PC-3 (cell line): ENCODE measurements at regions not wholly inside any gene's neighbourhood (a gene's known extent, or its start where the extent isn't known, plus 50 kb on each side); places are given as distances from the start of the nearest gene placed in this dataset.

ENCODE experiments used
- EZH2 ChIP-seq: fragments of 300-600 bp; sonication (generic); IDR thresholded peaks from one replicate; pipeline ENCODE4 v1.6.1; 2017; ENCODE audit warnings: antibody characterized with exemption, mild to moderate bottlenecking, low read length; ENCODE audit not compliant: unreplicated experiment
- TF ChIP-seq, protein P1 (sequence below): fragments of 300-600 bp; sonication (generic); conservative IDR thresholded peaks from 2 replicates; pipeline ENCODE4 v1.5.1; 2017; ENCODE audit warnings: antibody characterized with exemption, low read depth, mild to moderate bottlenecking, low read length

DNA sequence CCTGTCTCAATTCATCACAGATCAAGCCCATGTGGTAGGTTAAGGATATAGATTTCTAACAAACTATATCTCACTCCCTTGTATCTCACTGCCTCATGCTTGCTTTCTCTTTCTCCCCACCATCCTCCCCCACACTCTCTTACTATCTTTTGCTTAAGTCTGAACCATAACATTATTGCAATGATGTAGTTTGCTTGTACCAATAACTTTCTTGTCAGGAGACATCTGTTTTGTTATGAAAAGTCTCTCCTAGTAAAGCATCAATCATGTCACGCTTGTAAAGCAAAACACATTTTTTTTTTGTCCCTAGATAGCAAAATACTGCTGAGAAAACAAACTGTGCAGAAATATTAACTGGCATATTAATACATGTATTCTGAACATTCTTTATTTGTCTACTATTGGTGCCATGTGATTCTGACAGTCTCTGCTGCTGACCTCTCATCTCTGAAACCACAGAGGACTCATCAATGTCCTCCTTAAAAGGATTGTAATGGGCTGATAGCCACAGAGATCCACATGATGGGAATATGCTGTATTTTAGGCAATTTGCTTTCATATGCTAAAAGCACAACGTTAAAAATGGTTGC is 217.5 kb downstream of the VEGFC start:
- TF ChIP-seq, protein P1, sequence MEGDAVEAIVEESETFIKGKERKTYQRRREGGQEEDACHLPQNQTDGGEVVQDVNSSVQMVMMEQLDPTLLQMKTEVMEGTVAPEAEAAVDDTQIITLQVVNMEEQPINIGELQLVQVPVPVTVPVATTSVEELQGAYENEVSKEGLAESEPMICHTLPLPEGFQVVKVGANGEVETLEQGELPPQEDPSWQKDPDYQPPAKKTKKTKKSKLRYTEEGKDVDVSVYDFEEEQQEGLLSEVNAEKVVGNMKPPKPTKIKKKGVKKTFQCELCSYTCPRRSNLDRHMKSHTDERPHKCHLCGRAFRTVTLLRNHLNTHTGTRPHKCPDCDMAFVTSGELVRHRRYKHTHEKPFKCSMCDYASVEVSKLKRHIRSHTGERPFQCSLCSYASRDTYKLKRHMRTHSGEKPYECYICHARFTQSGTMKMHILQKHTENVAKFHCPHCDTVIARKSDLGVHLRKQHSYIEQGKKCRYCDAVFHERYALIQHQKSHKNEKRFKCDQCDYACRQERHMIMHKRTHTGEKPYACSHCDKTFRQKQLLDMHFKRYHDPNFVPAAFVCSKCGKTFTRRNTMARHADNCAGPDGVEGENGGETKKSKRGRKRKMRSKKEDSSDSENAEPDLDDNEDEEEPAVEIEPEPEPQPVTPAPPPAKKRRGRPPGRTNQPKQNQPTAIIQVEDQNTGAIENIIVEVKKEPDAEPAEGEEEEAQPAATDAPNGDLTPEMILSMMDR: no peak
- TF ChIP-seq EZH2: no peak
